HG03571 (cell line): ENCODE measurements at regions not wholly inside any gene's neighbourhood (a gene's known extent, or its start where the extent isn't known, plus 50 kb on each side); places are given as distances from the start of the nearest gene placed in this dataset.
"Not testable (repeated sequence)": the region's sequence is repeated elsewhere in the genome, so short reads cannot be mapped to it uniquely, and the experiment has no call there.

Source experiments
- ATAC-seq: cut with Tn5 transposase; IDR thresholded peaks from one replicate; pipeline ENCODE4 v1.9.1; 2021; ENCODE audit not compliant: unreplicated experiment

GRCh38 chr4:72797486-72797885 is 228.5 kb upstream of the ADAMTS3 start:
- ATAC-seq = no peak

GRCh38 chr4:72791054-72791453 is 222.0 kb upstream of the ADAMTS3 start:
- no peak for ATAC-seq

GRCh38 chr4:72786401-72786990 is 217.5 kb upstream of the ADAMTS3 start:
- ATAC-seq = no peak

GRCh38 chr4:72779241-72779640 is 210.2 kb upstream of the ADAMTS3 start:
- ATAC-seq = no peak

- no peak for ATAC-seq
Measured at GRCh38 chr4:72777436-72777835, 208.4 kb upstream of the ADAMTS3 start.

GRCh38 chr4:72770708-72771107 is 201.7 kb upstream of the ADAMTS3 start:
- ATAC-seq = no peak

- ATAC-seq = no peak
Measured at GRCh38 chr4:72768364-72768763, 199.3 kb upstream of the ADAMTS3 start.

GRCh38 chr4:72767618-72768302 is 198.7 kb upstream of the ADAMTS3 start:
- no peak for ATAC-seq

- ATAC-seq = not testable (repeated sequence)
Measured at GRCh38 chr4:72765788-72766187, 196.8 kb upstream of the ADAMTS3 start.

GRCh38 chr4:72761368-72762038 is 192.5 kb upstream of the ADAMTS3 start:
- no peak for ATAC-seq

- ATAC-seq = not testable (repeated sequence)
Measured at GRCh38 chr4:72753414-72753813, 184.4 kb upstream of the ADAMTS3 start.

GRCh38 chr4:72744103-72744725 is 175.2 kb upstream of the ADAMTS3 start:
- no peak for ATAC-seq

GRCh38 chr4:72743078-72743477 is 174.1 kb upstream of the ADAMTS3 start:
- no peak for ATAC-seq

GRCh38 chr4:72715299-72715698 is 146.3 kb upstream of the ADAMTS3 start:
- ATAC-seq = no peak

GRCh38 chr4:72714482-72715279 is 145.7 kb upstream of the ADAMTS3 start:
- no peak for ATAC-seq

GRCh38 chr4:72712997-72713396 is 144.0 kb upstream of the ADAMTS3 start:
- ATAC-seq = no peak

- no peak for ATAC-seq
Measured at GRCh38 chr4:72709475-72709874, 140.5 kb upstream of the ADAMTS3 start.

GRCh38 chr4:72706684-72707083 is 137.7 kb upstream of the ADAMTS3 start:
- ATAC-seq = no peak

GRCh38 chr4:72704925-72705640 is 136.1 kb upstream of the ADAMTS3 start:
- ATAC-seq = not testable (repeated sequence)

- ATAC-seq = no peak
Measured at GRCh38 chr4:72702948-72703347, 133.9 kb upstream of the ADAMTS3 start.
